Gastroesophageal sphincter (tissue), 4 donors: ENCODE measurements at regions not wholly inside any gene's neighbourhood (a gene's known extent, or its start where the extent isn't known, plus 50 kb on each side); places are given as distances from the start of the nearest gene placed in this dataset.

ENCODE experiments used
- ATAC-seq: fragments of 150-250 bp; one replicate; pipeline ENCODE4 v1.9.1; 2016; ENCODE audit warnings: mild to moderate bottlenecking, moderate library complexity
- H3K27ac ChIP-seq, 4 donors: fragments of 200-600 bp; sonication (generic) in 3 of 4; 1 replicate in 3 of 4; 2 replicates in 1 of 4; pipeline ENCODE4 v1.5.1; 2016 to 2019
- H3K27me3 ChIP-seq: fragments of 200-600 bp; sonication (generic); one replicate; pipeline ENCODE4 v1.5.1; 2019
- H3K36me3 ChIP-seq, 2 donors: fragments of 200-600 bp; sonication (generic); one replicate each; pipeline ENCODE4 v1.5.1; 2019; ENCODE audit warnings: control low read depth in 1 of 2
- H3K4me1 ChIP-seq, 3 donors: fragments of 200-600 bp; sonication (generic); 1 replicate in 2 of 3; 2 replicates in 1 of 3; pipeline ENCODE4 v1.5.1; 2016 to 2019; ENCODE audit warnings: control low read depth in 2 of 3
- H3K4me3 ChIP-seq, 2 donors: fragments of 200-600 bp; sonication (generic); one replicate each; pipeline ENCODE4 v1.5.1; 2019; ENCODE audit warnings: mild to moderate bottlenecking in 1 of 2, moderate library complexity in 1 of 2
- H3K9me3 ChIP-seq, 3 donors: fragments of 200-600 bp; sonication (generic); one replicate each; pipeline ENCODE4 v1.5.1; 2017 to 2019; ENCODE audit warnings: control low read depth in 2 of 3
- EP300 ChIP-seq: sonication (generic); formaldehyde crosslinking; IDR thresholded peaks from one replicate; pipeline ENCODE4 v1.6.1; 2017; ENCODE audit warnings: antibody characterized with exemption, mild to moderate bottlenecking
- POLR2A ChIP-seq, 2 donors: fragments of 450-650 bp; IDR thresholded peaks; one replicate each; pipeline ENCODE4 v1.6.1; 2017; ENCODE audit warnings: antibody characterized with exemption in 2 of 2, mild to moderate bottlenecking in 2 of 2, moderate library complexity in 1 of 2
- POLR2AphosphoS5 ChIP-seq: sonication (generic); formaldehyde crosslinking; IDR thresholded peaks from one replicate; pipeline ENCODE4 v1.6.1; 2017; ENCODE audit warnings: antibody characterized with exemption
- WGBS, 2 donors: methylation state at CpG; one replicate each; pipeline ENCODE4 v1.1.5; 2018; ENCODE audit warnings: low coverage in 1 of 2; 5-methylcytosine and 5-hydroxymethylcytosine counted together
- TF ChIP-seq, protein P1 (sequence below), 4 experiments: fragments of 200-600 bp in 2 of 4; fragments of 450-650 bp in 2 of 4; sonication (generic) in 1 of 4; IDR thresholded peaks; one replicate each; pipeline ENCODE4 v1.5.1; 2017 to 2019; ENCODE audit warnings: antibody characterized with exemption in 4 of 4, mild to moderate bottlenecking in 2 of 4, moderate library complexity in 2 of 4

DNA sequence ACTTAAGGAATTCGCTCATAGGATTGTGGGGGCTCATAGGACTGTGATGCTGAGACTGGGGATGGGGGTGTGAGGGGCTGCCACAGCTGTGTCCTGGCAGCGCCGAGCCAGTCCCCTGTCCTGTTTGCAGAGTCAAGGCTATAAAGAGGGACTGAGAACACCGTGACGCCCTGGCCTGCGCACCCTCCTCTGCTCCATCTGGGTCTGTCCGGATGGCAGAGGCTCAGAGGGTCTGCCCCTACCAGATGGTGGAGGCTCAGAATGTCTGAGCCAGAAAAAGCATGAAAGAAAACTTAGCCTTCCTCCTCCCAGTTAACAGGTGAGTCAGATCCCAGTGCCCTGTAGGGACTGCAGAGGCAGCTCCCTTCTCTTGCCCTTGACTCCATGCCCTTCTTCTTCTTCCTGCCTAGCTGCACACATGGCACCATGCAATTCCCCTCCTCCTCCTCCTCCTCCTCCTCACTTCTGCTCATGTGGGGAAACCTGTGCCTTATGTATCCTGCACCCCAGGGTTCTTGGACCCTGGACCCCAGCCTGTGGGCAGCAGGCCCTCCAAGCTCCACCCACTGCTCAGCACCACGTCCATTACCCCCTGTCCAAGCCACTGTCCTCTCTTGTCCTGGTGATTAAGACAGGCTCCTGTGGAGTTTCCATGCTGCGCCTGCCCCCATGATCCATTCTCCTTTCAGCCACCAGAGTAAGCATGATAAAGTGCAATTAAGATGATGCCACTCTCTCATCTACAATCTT is 410.0 kb upstream of the SULF2 start:
- Histone ChIP-seq H3K4me3 (no peak overlapping the region), H3K27ac (no peak overlapping the region), H3K27me3 (no peaks in the 10 kb centered on the region), H3K9me3 (no peaks in the 10 kb centered on the region), H3K4me1 (peaks cover 0 to 19% (median 0%) of the 10 kb centered on the region in 3 donors), H3K36me3 (no peaks in the 10 kb centered on the region)
- WGBS, 2 donors: 92% methylated on average over 4 to 9 of the region's 9 CpGs
- TF ChIP-seq, protein P1, sequence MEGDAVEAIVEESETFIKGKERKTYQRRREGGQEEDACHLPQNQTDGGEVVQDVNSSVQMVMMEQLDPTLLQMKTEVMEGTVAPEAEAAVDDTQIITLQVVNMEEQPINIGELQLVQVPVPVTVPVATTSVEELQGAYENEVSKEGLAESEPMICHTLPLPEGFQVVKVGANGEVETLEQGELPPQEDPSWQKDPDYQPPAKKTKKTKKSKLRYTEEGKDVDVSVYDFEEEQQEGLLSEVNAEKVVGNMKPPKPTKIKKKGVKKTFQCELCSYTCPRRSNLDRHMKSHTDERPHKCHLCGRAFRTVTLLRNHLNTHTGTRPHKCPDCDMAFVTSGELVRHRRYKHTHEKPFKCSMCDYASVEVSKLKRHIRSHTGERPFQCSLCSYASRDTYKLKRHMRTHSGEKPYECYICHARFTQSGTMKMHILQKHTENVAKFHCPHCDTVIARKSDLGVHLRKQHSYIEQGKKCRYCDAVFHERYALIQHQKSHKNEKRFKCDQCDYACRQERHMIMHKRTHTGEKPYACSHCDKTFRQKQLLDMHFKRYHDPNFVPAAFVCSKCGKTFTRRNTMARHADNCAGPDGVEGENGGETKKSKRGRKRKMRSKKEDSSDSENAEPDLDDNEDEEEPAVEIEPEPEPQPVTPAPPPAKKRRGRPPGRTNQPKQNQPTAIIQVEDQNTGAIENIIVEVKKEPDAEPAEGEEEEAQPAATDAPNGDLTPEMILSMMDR (IDR thresholded peaks at IDR 0.05): no peak
- TF ChIP-seq POLR2A (IDR thresholded peaks at IDR 0.05): no peak
- no peak for TF ChIP-seq POLR2AphosphoS5
- no peak for TF ChIP-seq EP300
- no peak for ATAC-seq

DNA sequence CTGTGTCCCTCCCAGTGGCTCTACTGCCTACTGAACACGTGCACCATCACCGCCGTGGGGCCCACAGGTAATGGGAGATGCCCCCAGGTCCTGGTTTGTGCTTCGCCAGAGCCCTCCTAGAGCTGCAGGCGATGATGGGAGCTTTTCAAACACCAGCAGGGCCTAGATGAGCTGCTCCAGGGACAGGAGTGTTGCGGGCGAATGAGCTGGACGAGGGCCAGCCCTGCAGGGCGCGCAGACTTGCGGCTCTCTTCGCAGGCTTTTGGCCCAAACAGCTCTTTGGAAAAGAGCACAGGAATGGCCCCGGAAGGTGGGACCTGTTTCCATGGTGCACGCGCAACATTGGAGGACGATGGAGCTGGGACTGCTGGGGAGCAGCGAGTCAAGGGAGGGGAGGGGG is 409.3 kb upstream of the SULF2 start:
- Histone ChIP-seq H3K9me3 (no peaks in the 10 kb centered on the region), H3K27ac (no peak overlapping the region), H3K36me3 (no peaks in the 10 kb centered on the region), H3K4me1 (peaks cover 0 to 27% (median 6%) of the 10 kb centered on the region in 3 donors), H3K27me3 (no peaks in the 10 kb centered on the region), H3K4me3 (no peak overlapping the region)
- WGBS, 2 donors: 85% methylated on average over 3 to 5 of the region's 17 CpGs
- TF ChIP-seq EP300 (no peak), POLR2AphosphoS5 (no peak), POLR2A (IDR thresholded peaks at IDR 0.05) (no peak)
- TF ChIP-seq, protein P1 (IDR thresholded peaks at IDR 0.05): no peak
- ATAC-seq: no peak

- WGBS, 2 donors: 92 to 93% methylated on average over 4 to 7 of the region's 11 CpGs
- no peak for ATAC-seq
- no peak overlapping the region for H3K27ac ChIP-seq
- peaks cover 0 to 30% (median 6%) of the 10 kb centered on the region in 3 donors for H3K4me1 ChIP-seq
- no peaks in the 10 kb centered on the region for H3K36me3 ChIP-seq
- H3K9me3 ChIP-seq: no peaks in the 10 kb centered on the region
- no peak overlapping the region for H3K4me3 ChIP-seq
- TF ChIP-seq, protein P1 (IDR thresholded peaks at IDR 0.05): no peak
- TF ChIP-seq POLR2A (IDR thresholded peaks at IDR 0.05) (no peak), EP300 (no peak), POLR2AphosphoS5 (no peak)
- H3K27me3 ChIP-seq: no peaks in the 10 kb centered on the region
Measured at GRCh38 chr20:48193627-48194425, 408.5 kb upstream of the SULF2 start.

- WGBS, 2 donors: 60 to 67% methylated on average over 1 to 2 of the region's 12 CpGs
- Histone ChIP-seq H3K9me3 (no peaks in the 10 kb centered on the region), H3K4me3 (no peak overlapping the region), H3K36me3 (no peaks in the 10 kb centered on the region), H3K27ac (peak overlapping the region in 1 of 4 donors; percentile 24), H3K4me1 (peaks cover 0 to 33% (median 6%) of the 10 kb centered on the region in 3 donors), H3K27me3 (no peaks in the 10 kb centered on the region)
- no peak for TF ChIP-seq POLR2AphosphoS5
- TF ChIP-seq POLR2A (IDR thresholded peaks at IDR 0.05): no peak
- TF ChIP-seq, protein P1 (IDR thresholded peaks at IDR 0.05): no peak
- no peak for TF ChIP-seq EP300
- no peak for ATAC-seq
Measured at GRCh38 chr20:48192109-48192508, 406.8 kb upstream of the SULF2 start.
